Fibroblast of lung (primary cell): ENCODE measurements at regions not wholly inside any gene's neighbourhood (a gene's known extent, or its start where the extent isn't known, plus 50 kb on each side); places are given as distances from the start of the nearest gene placed in this dataset.

Experiments used
- DNase-seq, 2 donors: peaks; one replicate each; pipeline versions ENCODE4 v3.0.0 to v3.0.0-alpha.2; 2010; ENCODE audit warnings: low read depth in 2 of 2
- H2AFZ ChIP-seq: 2 replicates; pipeline ENCODE4 v1.5.1; 2012; ENCODE audit warnings: low read length, control low read depth, inconsistent platforms
- H3K27ac ChIP-seq: 2 replicates; pipeline ENCODE4 v1.5.1; 2011; ENCODE audit warnings: low read length, control low read depth; ENCODE audit not compliant: insufficient read depth
- H3K27me3 ChIP-seq: 2 replicates; pipeline ENCODE4 v1.5.1; 2011; ENCODE audit warnings: mild to moderate bottlenecking, low read length; ENCODE audit not compliant: control insufficient read depth, insufficient read depth
- H3K36me3 ChIP-seq: 2 replicates; pipeline ENCODE4 v1.5.1; 2011; ENCODE audit warnings: low read length; ENCODE audit not compliant: control insufficient read depth, insufficient read depth
- H3K4me1 ChIP-seq: 2 replicates; pipeline ENCODE4 v1.5.1; 2011; ENCODE audit warnings: low read length; ENCODE audit not compliant: control insufficient read depth, insufficient read depth; ENCODE audit errors: extremely low read depth
- H3K4me2 ChIP-seq: 2 replicates; pipeline ENCODE4 v1.5.1; 2011; ENCODE audit warnings: low read length, control low read depth; ENCODE audit not compliant: insufficient read depth; ENCODE audit errors: extremely low read depth
- H3K4me3 ChIP-seq, 4 experiments: fragments of 200-600 bp in 1 of 4; sonication (generic) in 1 of 4; replicated peaks in 1 of 4; 2 replicates each; pipeline ENCODE4 v1.5.1; 2011 to 2016; ENCODE audit warnings: low read length in 4 of 4, low read depth in 3 of 4, mild to moderate bottlenecking in 3 of 4, control low read depth in 2 of 4, inconsistent platforms in 1 of 4, mixed read lengths in 1 of 4; ENCODE audit not compliant: insufficient read depth in 1 of 4; ENCODE audit errors: control extremely low read depth in 1 of 4
- H3K79me2 ChIP-seq: 2 replicates; pipeline ENCODE4 v1.5.1; 2012; ENCODE audit warnings: mild to moderate bottlenecking, low read length, inconsistent platforms; ENCODE audit not compliant: control insufficient read depth, insufficient read depth
- H3K9ac ChIP-seq: 2 replicates; pipeline ENCODE4 v1.5.1; 2011; ENCODE audit warnings: mild to moderate bottlenecking, low read length, control low read depth; ENCODE audit not compliant: insufficient read depth
- H3K9me3 ChIP-seq: 2 replicates; pipeline ENCODE4 v1.5.1; 2012; ENCODE audit warnings: low read depth, low read length; ENCODE audit not compliant: control insufficient read depth, insufficient read depth
- H4K20me1 ChIP-seq: 2 replicates; pipeline ENCODE4 v1.5.1; 2011; ENCODE audit warnings: low read length; ENCODE audit not compliant: control insufficient read depth, insufficient read depth; ENCODE audit errors: extremely low read depth
- CTCF ChIP-seq, 2 donors: IDR thresholded peaks in 1 of 2; conservative IDR thresholded peaks in 1 of 2; 1 replicate in 1 of 2; 2 replicates in 1 of 2; pipeline ENCODE4 v1.5.1; 2011 to 2012; ENCODE audit warnings: low read length in 2 of 2, control low read depth in 1 of 2, inconsistent platforms in 1 of 2, low read depth in 1 of 2, mild to moderate bottlenecking in 1 of 2
- EZH2 ChIP-seq: IDR thresholded peaks from 2 replicates; pipeline ENCODE4 v1.5.1; 2012; ENCODE audit warnings: low read length, control low read depth, mild to moderate bottlenecking; ENCODE audit errors: missing control alignments

- Histone ChIP-seq H3K4me2 (no peak overlapping the region), H3K4me1 (no peaks in the 10 kb centered on the region), H3K79me2 (no peaks in the 10 kb centered on the region), H3K36me3 (no peaks in the 10 kb centered on the region), H3K4me3 (no peak overlapping the region), H3K9ac (no peak overlapping the region), H3K27ac (no peak overlapping the region), H4K20me1 (no peaks in the 10 kb centered on the region), H3K9me3 (no peaks in the 10 kb centered on the region), H2AFZ (no peak overlapping the region), H3K27me3 (no peaks in the 10 kb centered on the region)
- no peak for DNase-seq
- no peak for TF ChIP-seq EZH2
- TF ChIP-seq CTCF (conservative IDR thresholded peaks at IDR 0.05 in 1 of 2, IDR thresholded peaks at IDR 0.05 in 1 of 2; ENCODE audit: low read depth in 1 of 2, low read length in 2 of 2), result no peak
These were observed 404.0 kb downstream of the TLE4 start for GRCh38 chr9:79975621-79976256.

DNA sequence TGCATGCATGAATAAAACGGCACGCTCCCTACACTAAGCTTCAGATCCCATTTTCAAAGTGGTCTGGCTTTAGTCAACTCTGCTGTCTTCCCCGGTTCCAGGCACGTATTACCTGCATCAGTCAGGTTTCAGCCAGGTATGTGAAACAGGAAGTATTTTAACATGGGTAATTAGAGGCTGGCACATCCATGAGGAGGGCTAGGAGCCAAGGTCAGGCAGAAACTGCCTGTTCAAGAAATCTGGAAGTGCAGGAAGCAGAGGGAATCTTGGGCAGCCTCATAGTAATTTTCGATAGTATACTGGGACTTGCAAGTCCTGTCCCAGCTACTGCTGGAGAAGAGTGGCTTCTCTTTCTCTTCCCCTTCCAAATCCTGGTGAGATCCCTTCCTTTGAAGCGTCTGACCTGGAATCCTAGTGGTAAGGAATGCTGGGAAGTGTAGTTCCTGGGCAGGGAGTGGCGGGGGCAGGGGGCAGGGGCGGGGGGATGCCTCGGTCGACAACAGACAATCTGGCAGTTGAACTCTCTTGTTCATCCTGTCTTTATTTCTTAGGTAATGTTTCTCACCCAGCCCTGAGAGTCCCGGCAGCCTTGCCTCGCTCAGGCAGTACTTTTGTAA lies 403.1 kb downstream of the TLE4 start:
- no peak overlapping the region for H3K27ac ChIP-seq

GRCh38 chr9:79973627-79974026 lies 401.9 kb downstream of the TLE4 start:
- H3K27ac ChIP-seq, result no peak overlapping the region
- H3K4me1 ChIP-seq, result no peaks in the 10 kb centered on the region
- H3K4me3 ChIP-seq, result no peak overlapping the region
- H3K9me3 ChIP-seq, result no peaks in the 10 kb centered on the region
- no peak overlapping the region for H2AFZ ChIP-seq
- TF ChIP-seq EZH2, result no peak
- no peak for DNase-seq
- H3K9ac ChIP-seq, result no peak overlapping the region
- no peaks in the 10 kb centered on the region for H4K20me1 ChIP-seq
- no peaks in the 10 kb centered on the region for H3K36me3 ChIP-seq
- no peaks in the 10 kb centered on the region for H3K27me3 ChIP-seq
- no peaks in the 10 kb centered on the region for H3K79me2 ChIP-seq
- H3K4me2 ChIP-seq, result no peak overlapping the region

More for the DNA sequence above, 403.1 kb downstream of the TLE4 start:
- H3K79me2 ChIP-seq, result no peaks in the 10 kb centered on the region
- H3K4me1 ChIP-seq, result no peaks in the 10 kb centered on the region
- H3K9ac ChIP-seq, result no peak overlapping the region
- no peak overlapping the region for H2AFZ ChIP-seq
- no peak overlapping the region for H3K4me2 ChIP-seq
- no peak for DNase-seq
- H3K4me3 ChIP-seq, result no peak overlapping the region
- no peaks in the 10 kb centered on the region for H3K27me3 ChIP-seq
- H3K36me3 ChIP-seq, result no peaks in the 10 kb centered on the region
- H3K9me3 ChIP-seq, result no peaks in the 10 kb centered on the region
- TF ChIP-seq EZH2, result no peak
- no peak for TF ChIP-seq CTCF (conservative IDR thresholded peaks at IDR 0.05 in 1 of 2, IDR thresholded peaks at IDR 0.05 in 1 of 2; ENCODE audit: low read depth in 1 of 2, low read length in 2 of 2)
- H4K20me1 ChIP-seq, result no peaks in the 10 kb centered on the region
